M059J (cell line): ENCODE measurements at regions not wholly inside any gene's neighbourhood (a gene's known extent, or its start where the extent isn't known, plus 50 kb on each side); places are given as distances from the start of the nearest gene placed in this dataset.
"Not testable (repeated sequence)": the region's sequence is repeated elsewhere in the genome, so short reads cannot be mapped to it uniquely, and the experiment has no call there.

ENCODE experiments used
- DNase-seq: peaks from one replicate; pipeline ENCODE4 v3.0.0-alpha.2; 2012; ENCODE audit warnings: low read depth

DNA sequence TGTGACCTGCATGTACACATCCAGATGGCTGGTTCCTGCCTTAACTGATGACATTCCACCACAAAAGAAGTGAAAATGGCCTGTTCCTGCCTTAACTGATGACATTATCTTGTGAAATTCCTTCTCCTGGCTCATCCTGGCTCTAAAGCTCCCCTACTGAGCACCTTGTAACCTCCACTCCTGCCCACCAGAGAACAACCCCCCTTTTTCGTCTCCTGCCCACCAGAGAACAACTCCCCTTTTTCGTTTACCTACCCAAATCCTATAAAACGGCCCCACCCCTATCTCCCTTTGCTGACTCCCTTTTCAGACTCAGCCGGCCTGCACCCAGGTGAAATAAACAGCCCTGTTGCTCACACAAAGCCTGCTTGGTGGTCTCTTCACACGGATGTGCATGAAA, 212.2 kb downstream of the KITLG start:
- not testable (repeated sequence) for DNase-seq

GRCh38 chr12:88371416-88372183, 208.7 kb downstream of the KITLG start:
- DNase-seq = no peak

GRCh38 chr12:88375306-88376305, 204.7 kb downstream of the KITLG start:
- no peak for DNase-seq

DNA sequence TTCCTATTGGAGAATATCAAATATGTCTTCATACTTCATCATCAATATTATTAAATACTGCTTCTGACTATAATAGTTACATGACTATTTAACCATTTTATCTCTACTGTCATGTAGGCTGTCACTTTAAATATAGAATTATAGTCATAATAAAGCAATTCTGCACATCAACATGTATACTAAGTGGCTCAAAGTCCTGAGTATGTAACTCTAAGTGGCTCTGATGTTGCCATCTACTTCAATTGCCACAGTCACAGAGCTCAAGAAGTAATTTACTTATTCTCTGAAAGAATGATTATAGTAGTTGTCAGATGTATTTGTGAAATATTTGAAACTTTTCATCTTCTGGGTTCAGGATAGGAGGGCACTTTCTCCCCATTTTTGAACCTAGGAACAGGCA, 202.3 kb downstream of the KITLG start:
- no peak for DNase-seq

- no peak for DNase-seq
Measured at GRCh38 chr12:88381466-88381865, 198.8 kb downstream of the KITLG start.

GRCh38 chr12:88383405-88383804, 196.9 kb downstream of the KITLG start:
- DNase-seq = no peak

DNA sequence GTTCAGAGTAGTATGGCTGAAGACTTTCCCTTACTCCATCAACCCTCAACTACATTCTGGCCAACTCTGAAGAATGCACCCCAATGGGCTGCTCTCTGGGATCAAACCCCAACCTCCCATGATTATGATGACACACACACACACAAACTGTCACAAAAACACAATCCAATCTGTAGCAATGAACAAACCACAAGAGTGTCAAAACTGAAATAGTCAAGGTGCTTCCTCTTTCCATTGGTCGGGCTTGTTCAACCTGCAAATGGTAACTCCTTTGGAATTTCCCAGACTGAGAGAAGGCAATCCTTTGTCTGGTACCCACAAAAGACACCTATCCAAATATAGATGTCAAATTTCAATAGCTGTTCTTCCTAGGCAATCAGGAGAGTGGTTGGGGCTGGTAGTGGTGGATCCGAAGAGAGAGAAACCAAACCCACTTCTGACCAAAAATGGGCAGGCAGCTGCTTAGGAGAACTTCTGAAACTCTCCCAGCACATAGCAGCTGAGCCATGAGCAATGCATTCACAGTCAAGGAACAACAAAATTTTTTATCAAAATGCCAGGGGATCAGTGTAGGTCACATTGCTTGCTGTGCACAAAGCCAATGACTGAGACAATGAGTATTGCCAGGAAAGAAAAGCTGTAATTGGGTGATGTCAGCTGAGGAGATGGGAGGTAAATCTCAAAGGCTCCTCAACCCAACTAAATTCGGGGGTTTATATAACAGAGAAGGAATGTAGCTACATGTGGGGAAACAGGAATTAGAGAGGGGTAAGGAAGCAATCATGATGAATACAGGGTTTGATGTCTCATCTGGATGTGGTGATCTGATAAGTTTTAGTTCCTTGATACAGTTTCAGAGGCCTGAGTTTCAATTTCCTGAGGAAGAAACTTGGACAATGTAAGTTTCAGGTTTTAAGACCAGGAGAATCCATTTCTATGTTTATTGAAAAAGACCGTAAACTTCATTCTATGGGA, 191.4 kb downstream of the KITLG start:
- peak; percentile 20 for DNase-seq

- DNase-seq = no peak
Measured at GRCh38 chr12:88390811-88391210, 189.5 kb downstream of the KITLG start.

DNA sequence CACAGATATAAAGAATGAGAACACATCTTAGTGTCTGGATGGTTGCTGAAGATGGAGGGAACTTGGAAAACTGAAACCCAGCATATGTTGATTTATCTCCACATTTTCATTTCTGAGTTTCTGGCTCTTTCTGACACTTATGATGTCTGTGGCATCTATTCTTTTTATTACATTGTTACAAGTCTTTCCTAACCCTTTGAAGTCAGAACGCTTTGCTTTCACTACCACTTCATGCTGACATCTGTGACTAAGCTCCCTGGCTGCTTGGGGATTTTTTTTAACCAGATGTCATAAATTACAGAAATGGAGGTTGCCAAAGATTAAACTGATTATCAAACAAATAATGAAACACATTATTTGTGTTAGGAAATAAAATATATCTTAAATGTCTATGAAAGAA, 188.7 kb downstream of the KITLG start:
- peak; percentile 89 for DNase-seq

DNA sequence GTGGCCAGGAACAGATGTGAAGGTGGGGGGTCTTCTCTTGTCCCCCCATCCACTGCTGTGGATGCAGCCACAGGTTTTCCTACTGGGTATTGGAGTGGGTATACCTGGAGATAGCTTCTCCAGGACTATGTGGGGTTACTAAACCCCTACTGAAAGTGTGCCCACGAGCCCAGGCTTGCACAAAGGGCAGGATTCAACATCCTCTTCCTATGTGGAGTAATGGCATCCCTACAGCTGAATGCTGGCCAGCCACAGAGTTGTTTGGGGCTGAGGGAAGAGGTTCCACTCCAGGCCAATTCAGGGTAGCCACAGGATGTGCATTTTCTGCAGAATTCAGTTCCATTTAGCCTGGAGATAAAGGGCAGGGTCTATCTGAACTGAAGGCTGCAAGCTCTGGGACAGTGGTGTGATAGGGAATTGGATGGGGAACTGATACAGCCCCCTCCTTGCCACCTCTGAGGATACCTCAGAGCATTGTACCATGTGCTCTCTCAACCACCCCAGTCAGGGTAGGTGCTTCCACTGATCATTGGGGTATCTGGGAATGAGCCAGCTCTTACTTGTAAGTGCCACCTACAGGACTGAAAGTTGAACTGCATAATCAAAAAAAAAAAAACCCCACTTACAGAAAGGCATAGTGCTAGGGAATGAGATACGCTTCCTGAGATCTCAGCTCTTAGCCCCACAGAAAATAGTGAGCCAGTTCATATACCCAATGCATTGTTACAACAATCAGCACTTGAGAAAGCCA, 187.1 kb downstream of the KITLG start:
- DNase-seq = peak; percentile 44

DNA sequence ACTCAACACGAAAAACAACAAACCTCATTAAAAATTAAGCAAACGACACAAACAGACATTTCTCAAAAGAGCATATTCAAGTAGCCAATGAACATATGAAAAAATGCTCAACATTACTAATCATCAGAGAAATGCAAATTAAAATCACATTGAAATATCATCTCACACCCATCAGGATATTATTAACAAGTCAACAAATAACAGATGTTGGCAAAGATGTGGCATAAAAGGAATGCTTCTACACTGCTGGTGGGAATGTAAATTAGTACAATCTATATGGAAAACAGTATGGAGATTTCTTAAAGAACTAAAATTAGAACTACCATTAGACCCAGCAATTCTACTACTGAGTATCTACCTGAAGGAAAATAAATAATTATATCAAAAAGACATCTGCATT, 182.2 kb downstream of the KITLG start:
- no peak for DNase-seq

- DNase-seq = peak; percentile 42
Measured at GRCh38 chr12:88399811-88400210, 180.5 kb downstream of the KITLG start.

DNA sequence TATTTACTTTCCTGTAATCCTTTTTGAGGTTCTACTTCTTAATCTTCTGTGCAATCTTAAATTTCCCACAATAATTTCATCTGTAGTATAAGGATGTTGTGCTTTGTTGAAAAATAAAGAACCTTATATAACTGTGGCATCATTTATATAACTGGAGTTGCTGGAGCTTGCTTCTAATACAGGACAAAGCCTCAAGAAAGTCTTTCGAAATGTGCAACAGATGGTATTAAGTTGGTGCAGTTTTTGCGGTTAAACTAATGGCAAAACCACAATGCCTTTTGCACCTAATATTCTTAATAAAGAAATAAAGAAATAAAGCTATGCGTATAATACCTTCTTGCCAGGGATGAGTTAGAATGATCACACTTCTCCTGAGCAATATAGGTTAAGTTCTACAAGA, 180.0 kb downstream of the KITLG start:
- no peak for DNase-seq

DNA sequence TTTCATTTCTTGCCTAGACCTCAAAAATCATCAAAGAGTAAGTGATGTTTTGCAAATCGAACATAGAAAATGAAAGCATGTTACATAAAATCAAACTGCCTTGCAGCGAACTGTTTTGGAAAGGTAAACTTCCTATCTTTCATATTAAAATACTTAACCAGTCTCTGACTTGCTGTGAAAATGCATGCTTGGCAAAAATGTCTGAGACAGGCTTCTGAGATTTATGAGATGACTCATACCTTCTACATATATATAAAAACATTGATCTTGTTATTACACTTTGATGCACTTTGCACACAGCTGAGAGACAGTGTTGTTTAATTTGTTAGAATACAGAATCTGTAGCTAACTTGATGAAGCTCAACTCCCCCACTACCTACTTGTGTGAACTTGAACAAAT, 179.1 kb downstream of the KITLG start:
- DNase-seq = peak; percentile 41

DNA sequence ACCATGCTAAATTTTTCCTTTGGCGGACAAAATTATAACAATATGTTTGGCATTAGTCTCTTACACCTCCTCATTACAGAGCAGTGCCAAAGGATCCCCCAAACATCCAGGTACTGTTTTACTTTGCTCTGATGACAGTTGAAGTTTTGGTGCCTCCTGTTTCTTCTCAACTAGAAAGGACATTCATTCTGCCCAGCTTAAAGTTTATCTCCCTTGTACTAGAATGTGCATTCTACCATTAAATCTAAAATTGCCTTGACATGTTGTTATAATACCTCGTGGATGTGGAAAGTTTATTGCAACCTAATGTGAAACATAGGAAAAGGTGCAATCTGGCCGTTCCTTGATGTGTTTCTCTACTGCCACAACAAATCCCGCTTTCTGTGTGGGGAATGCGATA, 173.4 kb downstream of the KITLG start:
- no peak for DNase-seq

GRCh38 chr12:88408823-88409222, 171.4 kb downstream of the KITLG start:
- DNase-seq = no peak

DNA sequence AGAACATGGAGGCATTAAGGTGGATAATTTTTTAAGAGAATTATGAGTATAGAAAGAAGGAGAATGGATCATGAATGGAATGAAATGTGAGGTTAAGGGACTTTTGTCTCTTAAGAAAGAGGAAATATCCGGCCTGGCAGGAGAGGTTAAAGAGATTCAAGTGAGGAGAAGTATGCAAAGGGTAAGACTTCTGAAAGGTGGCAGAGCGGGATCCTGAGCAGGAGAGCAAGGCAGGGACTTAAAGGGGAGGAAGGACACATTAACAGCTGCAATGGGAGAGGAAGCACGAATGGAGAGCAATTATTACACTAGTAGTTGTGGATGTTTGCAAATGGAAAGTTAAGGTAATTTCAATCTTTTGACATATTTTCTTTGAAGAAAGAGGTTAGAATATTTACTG, 171.0 kb downstream of the KITLG start:
- no peak for DNase-seq

GRCh38 chr12:88411689-88412088, 168.6 kb downstream of the KITLG start:
- no peak for DNase-seq

DNA sequence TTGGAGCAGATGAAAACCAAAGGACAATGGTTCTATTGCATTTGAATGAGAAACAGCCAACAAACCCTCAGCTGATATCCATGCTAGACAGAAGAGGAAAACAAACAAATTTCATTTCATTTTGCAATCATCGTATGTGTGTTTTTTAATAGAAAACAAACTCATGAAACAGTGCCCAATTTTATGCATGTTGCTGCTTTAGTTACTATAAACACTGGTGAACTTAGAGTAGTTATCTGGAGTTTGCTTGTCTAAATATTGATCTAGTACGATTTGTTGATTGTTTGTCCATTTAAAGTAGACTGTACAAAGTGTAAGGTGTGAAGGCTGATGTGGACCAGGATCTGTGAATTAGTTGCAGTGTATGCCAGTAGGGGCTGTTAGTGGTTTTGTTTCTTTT, 166.6 kb downstream of the KITLG start:
- no peak for DNase-seq

- DNase-seq = no peak
Measured at GRCh38 chr12:88416155-88416554, 164.1 kb downstream of the KITLG start.

DNA sequence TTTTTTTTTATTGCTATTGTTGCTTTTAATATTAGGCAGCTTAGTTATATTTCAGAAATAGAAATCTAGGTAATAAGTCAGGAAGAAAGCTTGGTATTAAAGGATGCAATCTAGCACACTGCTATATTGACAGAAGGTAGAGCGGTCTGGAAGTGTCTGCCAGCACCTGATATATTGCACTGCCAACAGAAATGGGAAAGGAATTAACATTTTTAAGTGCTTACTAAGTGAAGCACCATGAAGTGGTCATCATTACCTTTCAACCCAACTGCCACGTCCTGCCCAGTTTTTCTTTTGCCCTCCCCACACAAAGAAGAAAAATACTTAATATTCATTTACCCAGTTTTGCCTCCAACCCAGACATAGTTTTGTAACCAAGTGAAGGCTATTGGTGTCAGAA, 163.5 kb downstream of the KITLG start:
- peak; percentile 54 for DNase-seq
